Skeletal muscle cell (primary cell): ENCODE measurements at regions not wholly inside any gene's neighbourhood (a gene's known extent, or its start where the extent isn't known, plus 50 kb on each side); places are given as distances from the start of the nearest gene placed in this dataset.

Experiments
- DNase-seq: peaks from one replicate; pipeline ENCODE4 v3.0.0-alpha.2; 2010; ENCODE audit warnings: low read depth
- H3K4me3 ChIP-seq: 2 replicates; pipeline ENCODE4 v1.5.1; 2011; ENCODE audit warnings: low read depth, mild to moderate bottlenecking, control low read depth, low read length, moderate library complexity

- no peak for DNase-seq
- no peak overlapping the region for H3K4me3 ChIP-seq
These were observed 78.5 kb upstream of the HK2 start for GRCh38 chr2:74755386-74755785.

- no peak overlapping the region for H3K4me3 ChIP-seq
- DNase-seq: no peak
These were observed 77.5 kb upstream of the HK2 start for GRCh38 chr2:74756356-74756890.

GRCh38 chr2:74759986-74760385 lies 73.9 kb upstream of the HK2 start:
- DNase-seq: no peak
- H3K4me3 ChIP-seq: no peak overlapping the region

- H3K4me3 ChIP-seq: no peak overlapping the region
- DNase-seq: no peak
These were observed 72.9 kb upstream of the HK2 start for GRCh38 chr2:74760875-74761630.

- DNase-seq: no peak
- H3K4me3 ChIP-seq: no peak overlapping the region
These were observed 71.1 kb upstream of the HK2 start for GRCh38 chr2:74762789-74763188.

GRCh38 chr2:74763962-74764428 lies 69.9 kb upstream of the HK2 start:
- no peak for DNase-seq
- H3K4me3 ChIP-seq: no peak overlapping the region

GRCh38 chr2:74764429-74765272 lies 69.3 kb upstream of the HK2 start:
- no peak for DNase-seq
- H3K4me3 ChIP-seq: no peak overlapping the region

GRCh38 chr2:74766780-74767179 lies 67.1 kb upstream of the HK2 start:
- H3K4me3 ChIP-seq: no peak overlapping the region
- DNase-seq: no peak

- no peak for DNase-seq
- H3K4me3 ChIP-seq: no peak overlapping the region
These were observed 66.3 kb upstream of the HK2 start for GRCh38 chr2:74767618-74768017.

GRCh38 chr2:74768401-74768914 lies 65.5 kb upstream of the HK2 start:
- no peak overlapping the region for H3K4me3 ChIP-seq
- no peak for DNase-seq

- no peak for DNase-seq
- H3K4me3 ChIP-seq: no peak overlapping the region
These were observed 61.9 kb upstream of the HK2 start for GRCh38 chr2:74772046-74772445.

- H3K4me3 ChIP-seq: no peak overlapping the region
- DNase-seq: no peak
These were observed 56.6 kb upstream of the HK2 start for GRCh38 chr2:74777161-74777900.

- H3K4me3 ChIP-seq: no peak overlapping the region
- DNase-seq: no peak
These were observed 55.3 kb upstream of the HK2 start for GRCh38 chr2:74778381-74779264.

- H3K4me3 ChIP-seq: no peak overlapping the region
- DNase-seq: no peak
These were observed 54.7 kb upstream of the HK2 start for GRCh38 chr2:74779265-74779558.

GRCh38 chr2:74779587-74780135 lies 54.3 kb upstream of the HK2 start:
- DNase-seq: no peak
- H3K4me3 ChIP-seq: no peak overlapping the region
